Mesenchymal stem cell (in vitro differentiated cells and primary cell): ENCODE measurements at regions not wholly inside any gene's neighbourhood (a gene's known extent, or its start where the extent isn't known, plus 50 kb on each side); places are given as distances from the start of the nearest gene placed in this dataset.

Experiments
- DNase-seq: peaks from one replicate; pipeline ENCODE4 v3.0.0-alpha.2; 2013
- H2AFZ ChIP-seq: one replicate; pipeline ENCODE4 v1.6.1; 2013; ENCODE audit warnings: low read depth, mild to moderate bottlenecking, control low read depth, inconsistent platforms, low read length, moderate library complexity
- H2AK5ac ChIP-seq: 2 replicates; pipeline ENCODE4 v1.6.1; 2013; ENCODE audit warnings: low read length, moderate library complexity, mild to moderate bottlenecking, inconsistent platforms; ENCODE audit not compliant: severe bottlenecking
- H2BK120ac ChIP-seq: one replicate; pipeline ENCODE4 v1.6.1; 2013; ENCODE audit warnings: low read depth, mild to moderate bottlenecking, inconsistent platforms, low read length, moderate library complexity
- H2BK12ac ChIP-seq, 2 experiments: one replicate each; pipeline ENCODE4 v1.6.1; 2013; ENCODE audit warnings: inconsistent platforms in 2 of 2, low read length in 2 of 2, mild to moderate bottlenecking in 2 of 2, moderate library complexity in 2 of 2, control low read depth in 1 of 2
- H2BK15ac ChIP-seq: one replicate; pipeline ENCODE4 v1.6.1; 2013; ENCODE audit warnings: mild to moderate bottlenecking, low read depth, inconsistent platforms; ENCODE audit not compliant: poor library complexity, severe bottlenecking
- H2BK5ac ChIP-seq: 2 replicates; pipeline ENCODE4 v1.6.1; 2013; ENCODE audit warnings: low read depth, mild to moderate bottlenecking, low read length, control low read depth, inconsistent platforms; ENCODE audit not compliant: poor library complexity, severe bottlenecking
- H3K14ac ChIP-seq, 2 experiments: one replicate each; pipeline ENCODE4 v1.6.1; 2013; ENCODE audit warnings: inconsistent platforms in 2 of 2, low read length in 2 of 2, control low read depth in 1 of 2, mild to moderate bottlenecking in 1 of 2, moderate library complexity in 1 of 2
- H3K18ac ChIP-seq, 2 experiments: one replicate each; pipeline ENCODE4 v1.6.1; 2013; ENCODE audit warnings: inconsistent platforms in 2 of 2, low read length in 2 of 2, control low read depth in 1 of 2, low read depth in 1 of 2, mild to moderate bottlenecking in 1 of 2
- H3K23ac ChIP-seq, 2 experiments: one replicate each; pipeline ENCODE4 v1.6.1; 2013; ENCODE audit warnings: inconsistent platforms in 2 of 2, low read length in 2 of 2, mild to moderate bottlenecking in 2 of 2, moderate library complexity in 2 of 2, control low read depth in 1 of 2
- H3K27ac ChIP-seq: 2 replicates; pipeline ENCODE4 v1.5.1; 2013; ENCODE audit warnings: mild to moderate bottlenecking, moderate library complexity, low read length, control low read depth, inconsistent platforms; ENCODE audit not compliant: poor library complexity, severe bottlenecking
- H3K27me3 ChIP-seq, 2 experiments: 2 replicates each; pipeline versions ENCODE4 v1.6.1 to v1.7.0; 2013; ENCODE audit warnings: low read length in 2 of 2, mild to moderate bottlenecking in 2 of 2, moderate library complexity in 2 of 2, control low read depth in 1 of 2, inconsistent platforms in 1 of 2; ENCODE audit not compliant: control insufficient read depth in 1 of 2, insufficient read depth in 1 of 2
- H3K36me3 ChIP-seq, 2 experiments: 2 replicates each; pipeline versions ENCODE4 v1.6.1 to v1.7.0; 2013; ENCODE audit warnings: low read length in 2 of 2, control low read depth in 1 of 2, inconsistent platforms in 1 of 2, low read depth in 1 of 2, mild to moderate bottlenecking in 1 of 2; ENCODE audit not compliant: insufficient read depth in 2 of 2, control insufficient read depth in 1 of 2
- H3K4ac ChIP-seq, 2 experiments: one replicate each; pipeline ENCODE4 v1.6.1; 2013; ENCODE audit warnings: inconsistent platforms in 2 of 2, low read length in 2 of 2, mild to moderate bottlenecking in 2 of 2, moderate library complexity in 2 of 2, control low read depth in 1 of 2, low read depth in 1 of 2
- H3K4me1 ChIP-seq: 2 replicates; pipeline ENCODE4 v1.6.1; 2013; ENCODE audit warnings: low read depth, low read length, control low read depth; ENCODE audit not compliant: control insufficient read depth, insufficient read depth
- H3K4me2 ChIP-seq: 2 replicates; pipeline ENCODE4 v1.6.1; 2013; ENCODE audit warnings: low read length, mild to moderate bottlenecking, inconsistent platforms; ENCODE audit not compliant: poor library complexity, severe bottlenecking
- H3K4me3 ChIP-seq, 2 experiments: 2 replicates each; pipeline versions ENCODE4 v1.5.1 to v1.7.0; 2013; ENCODE audit warnings: low read length in 2 of 2, mild to moderate bottlenecking in 2 of 2, control low read depth in 1 of 2, low read depth in 1 of 2; ENCODE audit not compliant: insufficient read depth in 1 of 2
- H3K79me1 ChIP-seq: replicated peaks from 2 replicates; pipeline ENCODE4 v1.6.1; 2013; ENCODE audit warnings: mild to moderate bottlenecking, control low read depth, low read length, inconsistent platforms; ENCODE audit not compliant: poor library complexity, severe bottlenecking
- H3K9ac ChIP-seq: 2 replicates; pipeline ENCODE4 v1.7.0; 2013; ENCODE audit warnings: mild to moderate bottlenecking, low read length, moderate library complexity
- H3K9me3 ChIP-seq: 2 replicates; pipeline ENCODE4 v1.7.0; 2013; ENCODE audit warnings: mild to moderate bottlenecking, low read length; ENCODE audit not compliant: control insufficient read depth
- H4K8ac ChIP-seq: one replicate; pipeline ENCODE4 v1.6.1; 2013; ENCODE audit warnings: inconsistent platforms, mild to moderate bottlenecking, low read length, moderate library complexity
- H4K91ac ChIP-seq: one replicate; pipeline ENCODE4 v1.6.1; 2013; ENCODE audit warnings: mild to moderate bottlenecking, low read length, inconsistent platforms
- WGBS: methylation state at CpG from one replicate; pipeline ENCODE4 v1.1.7; 2013; ENCODE audit warnings: mixed read lengths; 5-methylcytosine and 5-hydroxymethylcytosine counted together

DNA sequence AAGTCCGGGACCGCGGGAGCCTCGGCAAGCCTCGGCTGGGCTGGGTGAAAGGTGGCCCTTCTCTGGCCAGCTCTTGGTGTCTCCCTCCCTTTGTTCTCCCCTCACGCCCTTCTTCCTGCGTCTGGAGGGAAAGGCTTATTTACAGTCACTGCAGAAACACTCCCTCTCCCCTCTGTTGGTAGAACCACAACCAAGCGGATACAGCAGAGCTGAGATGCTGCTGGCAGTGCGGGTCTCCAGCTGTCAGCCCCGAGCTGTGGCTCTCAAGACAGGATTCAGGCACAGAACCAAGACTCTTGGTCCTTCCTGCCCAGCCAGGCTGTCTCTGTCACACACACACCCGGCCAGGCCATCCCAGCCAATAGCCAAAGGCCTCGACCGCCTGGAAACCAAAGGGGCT, 133.3 kb downstream of the ENGASE start:
- DNase-seq, result no peak
- H3K4ac ChIP-seq, result no peak overlapping the region
- H2BK15ac ChIP-seq, result no peak overlapping the region
- no peak overlapping the region for H2BK5ac ChIP-seq
- no peak overlapping the region for H2AK5ac ChIP-seq
- H4K8ac ChIP-seq, result no peak overlapping the region
- no peaks in the 10 kb centered on the region for H3K79me1 ChIP-seq
- H2BK12ac ChIP-seq, result no peak overlapping the region
- H3K27ac ChIP-seq, result no peak overlapping the region
- H3K18ac ChIP-seq, result no peak overlapping the region
- no peaks in the 10 kb centered on the region for H3K36me3 ChIP-seq
- H3K14ac ChIP-seq, result no peak overlapping the region
- no peak overlapping the region for H4K91ac ChIP-seq
- H3K4me3 ChIP-seq, result no peak overlapping the region
- H3K27me3 ChIP-seq, result peaks cover 36 to 73% of the 10 kb centered on the region in 2 experiments
- 74% methylated on average over 13 of the region's 13 CpGs for WGBS
- no peak overlapping the region for H2AFZ ChIP-seq
- H3K9ac ChIP-seq, result no peak overlapping the region
- H3K4me1 ChIP-seq, result peaks cover under 1% of the 10 kb centered on the region
- no peak overlapping the region for H2BK120ac ChIP-seq
- no peak overlapping the region for H3K4me2 ChIP-seq
- H3K9me3 ChIP-seq, result no peaks in the 10 kb centered on the region
- no peak overlapping the region for H3K23ac ChIP-seq

DNA sequence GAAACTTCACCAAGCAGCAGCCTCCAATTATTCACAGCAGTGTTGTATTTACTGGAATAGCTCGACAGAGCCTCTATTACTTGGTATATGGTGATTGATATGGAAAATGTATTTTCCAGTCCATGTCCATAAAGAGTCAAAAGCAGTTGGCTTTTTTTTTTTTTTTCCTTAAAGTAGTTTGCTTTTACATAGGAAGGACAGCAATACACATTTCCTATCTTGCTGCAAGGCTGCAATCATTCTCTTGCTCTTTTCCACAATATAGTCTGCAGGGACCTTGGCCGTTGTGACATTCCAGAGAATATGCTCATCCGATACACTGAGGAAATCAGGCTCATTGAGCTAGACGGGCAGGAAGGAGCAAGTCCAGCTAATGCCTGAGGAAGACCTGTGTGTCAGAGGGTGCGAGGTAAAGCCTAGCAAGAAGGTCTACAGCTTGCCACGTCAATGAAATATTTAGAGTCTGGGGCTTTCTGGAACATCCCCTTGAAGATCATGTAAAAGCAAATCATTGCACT, 131.1 kb downstream of the ENGASE start:
- H3K9me3 ChIP-seq, result no peaks in the 10 kb centered on the region
- no peak overlapping the region for H2BK120ac ChIP-seq
- no peak overlapping the region for H2BK15ac ChIP-seq
- H3K79me1 ChIP-seq, result no peaks in the 10 kb centered on the region
- no peak overlapping the region for H3K4ac ChIP-seq
- no peak overlapping the region for H2BK5ac ChIP-seq
- H2BK12ac ChIP-seq, result no peak overlapping the region
- no peak overlapping the region for H3K27ac ChIP-seq
- H4K91ac ChIP-seq, result no peak overlapping the region
- no peak overlapping the region for H3K23ac ChIP-seq
- peaks cover 16% of the 10 kb centered on the region for H3K4me1 ChIP-seq
- 55% methylated on average over 5 of the region's 6 CpGs for WGBS
- H3K9ac ChIP-seq, result no peak overlapping the region
- no peaks in the 10 kb centered on the region for H3K36me3 ChIP-seq
- no peak overlapping the region for H3K4me3 ChIP-seq
- H2AK5ac ChIP-seq, result no peak overlapping the region
- peaks cover 38 to 61% of the 10 kb centered on the region in 2 experiments for H3K27me3 ChIP-seq
- no peak overlapping the region for H4K8ac ChIP-seq
- DNase-seq, result no peak
- no peak overlapping the region for H3K4me2 ChIP-seq
- H2AFZ ChIP-seq, result no peak overlapping the region
- H3K18ac ChIP-seq, result no peak overlapping the region
- no peak overlapping the region for H3K14ac ChIP-seq

DNA sequence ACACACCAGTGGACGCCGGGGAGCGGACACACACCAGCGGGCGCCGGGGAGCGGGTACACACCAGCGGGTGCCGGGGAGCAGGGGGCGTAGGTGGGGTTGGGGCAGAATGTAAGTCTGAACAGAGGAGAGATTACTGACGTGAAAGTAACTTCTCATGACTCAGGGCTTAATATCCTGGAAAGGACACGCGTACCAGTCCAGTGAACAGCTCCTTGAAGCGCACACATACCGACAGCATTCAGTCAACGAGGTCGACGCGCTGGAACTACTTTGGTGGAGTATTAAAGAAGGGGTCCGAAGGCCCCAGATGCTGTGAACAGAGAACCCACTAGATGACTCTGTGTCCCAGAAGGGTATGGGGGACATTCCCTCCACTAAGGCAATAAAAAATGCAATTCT, 129.6 kb downstream of the ENGASE start:
- Histone ChIP-seq H3K9ac (no peak overlapping the region), H2BK12ac (no peak overlapping the region), H2AFZ (no peak overlapping the region), H3K36me3 (no peaks in the 10 kb centered on the region), H2BK5ac (no peak overlapping the region), H3K27me3 (peaks cover 39 to 61% of the 10 kb centered on the region in 2 experiments), H2AK5ac (no peak overlapping the region), H3K79me1 (no peaks in the 10 kb centered on the region), H2BK15ac (no peak overlapping the region), H3K18ac (no peak overlapping the region), H3K4me3 (no peak overlapping the region), H3K4me2 (no peak overlapping the region), H3K9me3 (no peaks in the 10 kb centered on the region), H3K23ac (no peak overlapping the region), H3K14ac (no peak overlapping the region), H3K27ac (no peak overlapping the region), H2BK120ac (no peak overlapping the region), H3K4me1 (peaks cover 16% of the 10 kb centered on the region), H4K91ac (no peak overlapping the region), H3K4ac (no peak overlapping the region), H4K8ac (no peak overlapping the region)
- no peak for DNase-seq
- 92% methylated on average over 20 of the region's 20 CpGs for WGBS

DNA sequence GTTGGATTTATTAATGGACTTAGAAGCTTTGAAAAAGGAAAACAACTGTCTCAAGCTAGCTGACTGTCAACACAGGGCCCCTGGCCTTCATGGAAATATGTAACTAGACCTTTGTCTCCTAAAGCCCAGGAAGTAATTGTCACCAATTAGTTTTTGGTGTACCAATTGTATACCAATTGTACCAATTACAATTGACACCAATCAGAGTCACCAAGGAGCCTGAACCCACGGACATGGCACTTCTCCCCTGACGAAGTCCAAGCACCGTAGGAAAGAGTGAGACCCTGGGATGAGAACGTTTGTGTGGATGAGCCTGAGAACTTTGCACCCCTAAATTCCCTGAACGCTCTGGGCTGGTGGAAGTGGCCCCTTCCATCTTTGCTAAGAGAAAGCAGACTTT, 129.0 kb downstream of the ENGASE start:
- Histone ChIP-seq H3K79me1 (no peaks in the 10 kb centered on the region), H3K36me3 (no peaks in the 10 kb centered on the region), H3K18ac (no peak overlapping the region), H3K14ac (no peak overlapping the region), H3K4me2 (no peak overlapping the region), H2AFZ (no peak overlapping the region), H4K8ac (no peak overlapping the region), H2AK5ac (no peak overlapping the region), H3K23ac (no peak overlapping the region), H2BK120ac (no peak overlapping the region), H3K4me1 (peaks cover 16% of the 10 kb centered on the region), H3K9ac (no peak overlapping the region), H3K27ac (no peak overlapping the region), H3K27me3 (peaks cover 44 to 61% of the 10 kb centered on the region in 2 experiments), H3K9me3 (no peaks in the 10 kb centered on the region), H4K91ac (no peak overlapping the region), H3K4me3 (no peak overlapping the region), H2BK12ac (no peak overlapping the region), H2BK5ac (no peak overlapping the region), H3K4ac (no peak overlapping the region), H2BK15ac (no peak overlapping the region)
- no peak for DNase-seq
- WGBS, result 80% methylated on average over 5 of the region's 5 CpGs
